ENCODE measurements at regions not wholly inside any gene's neighbourhood (a gene's known extent, or its start where the extent isn't known, plus 50 kb on each side); places are given as distances from the start of the nearest gene placed in this dataset.

DNA sequence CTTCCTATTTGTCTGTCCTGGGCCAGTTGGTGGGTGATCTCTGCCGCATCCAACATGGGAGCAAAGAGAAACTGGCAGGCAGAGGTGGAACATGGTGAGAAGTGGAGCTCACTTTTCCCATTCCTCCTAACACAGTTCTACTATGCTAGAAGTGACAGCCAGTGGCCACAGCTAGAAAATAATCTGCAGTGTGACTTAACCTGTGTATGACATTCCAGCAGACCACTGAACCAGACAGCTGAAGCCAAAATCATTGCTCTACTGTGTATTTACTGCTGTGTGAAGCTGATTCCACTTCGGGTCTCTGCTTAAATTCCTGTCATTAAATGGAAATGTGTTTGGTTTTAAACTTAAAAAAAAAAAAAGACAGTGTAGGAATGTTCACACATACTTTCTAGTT is 523.0 kb downstream of the MTRR start:
- TF ChIP-seq POLR2A (IDR thresholded peaks at IDR 0.05): no peak
- TF ChIP-seq, protein P1, sequence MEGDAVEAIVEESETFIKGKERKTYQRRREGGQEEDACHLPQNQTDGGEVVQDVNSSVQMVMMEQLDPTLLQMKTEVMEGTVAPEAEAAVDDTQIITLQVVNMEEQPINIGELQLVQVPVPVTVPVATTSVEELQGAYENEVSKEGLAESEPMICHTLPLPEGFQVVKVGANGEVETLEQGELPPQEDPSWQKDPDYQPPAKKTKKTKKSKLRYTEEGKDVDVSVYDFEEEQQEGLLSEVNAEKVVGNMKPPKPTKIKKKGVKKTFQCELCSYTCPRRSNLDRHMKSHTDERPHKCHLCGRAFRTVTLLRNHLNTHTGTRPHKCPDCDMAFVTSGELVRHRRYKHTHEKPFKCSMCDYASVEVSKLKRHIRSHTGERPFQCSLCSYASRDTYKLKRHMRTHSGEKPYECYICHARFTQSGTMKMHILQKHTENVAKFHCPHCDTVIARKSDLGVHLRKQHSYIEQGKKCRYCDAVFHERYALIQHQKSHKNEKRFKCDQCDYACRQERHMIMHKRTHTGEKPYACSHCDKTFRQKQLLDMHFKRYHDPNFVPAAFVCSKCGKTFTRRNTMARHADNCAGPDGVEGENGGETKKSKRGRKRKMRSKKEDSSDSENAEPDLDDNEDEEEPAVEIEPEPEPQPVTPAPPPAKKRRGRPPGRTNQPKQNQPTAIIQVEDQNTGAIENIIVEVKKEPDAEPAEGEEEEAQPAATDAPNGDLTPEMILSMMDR (IDR thresholded peaks at IDR 0.05): no peak
